Heart left ventricle (tissue), 16 donors: ENCODE measurements at regions not wholly inside any gene's neighbourhood (a gene's known extent, or its start where the extent isn't known, plus 50 kb on each side); places are given as distances from the start of the nearest gene placed in this dataset.
"Not testable (repeated sequence)": the region's sequence is repeated elsewhere in the genome, so short reads cannot be mapped to it uniquely, and the experiment has no call there.

Source experiments
- ATAC-seq, 4 donors: fragments of 200-7000 bp; cut with Tn5 transposase; one replicate each; pipeline ENCODE4 v1.9.1; 2020 to 2022; ENCODE audit warnings: moderate library complexity in 4 of 4, mild to moderate bottlenecking in 3 of 4, moderate number of reproducible peaks in 1 of 4
- DNase-seq, 5 donors: peaks; one replicate each; pipeline ENCODE4 v3.0.0-alpha.2; 2020
- H3K27ac ChIP-seq, 12 donors: fragments of 200-600 bp; sonication (generic) in 4 of 12; one replicate each; pipeline versions ENCODE4 v1.5.0 to v1.8.0; 2016 to 2022; ENCODE audit warnings: mild to moderate bottlenecking in 2 of 12
- H3K27me3 ChIP-seq, 9 donors: fragments of 200-600 bp; sonication (generic) in 2 of 9; one replicate each; pipeline versions ENCODE4 v1.5.1 to v1.8.0; 2016 to 2022; ENCODE audit warnings: mild to moderate bottlenecking in 3 of 9
- H3K36me3 ChIP-seq, 9 donors: fragments of 200-600 bp; sonication (generic) in 2 of 9; one replicate each; pipeline versions ENCODE4 v1.5.0 to v1.8.0; 2018 to 2022; ENCODE audit warnings: mild to moderate bottlenecking in 2 of 9
- H3K4me1 ChIP-seq, 12 donors: fragments of 200-600 bp; sonication (generic) in 4 of 12; one replicate each; pipeline versions ENCODE4 v1.5.0 to v1.8.0; 2016 to 2022; ENCODE audit warnings: mild to moderate bottlenecking in 3 of 12
- H3K4me3 ChIP-seq, 12 donors: fragments of 200-600 bp; sonication (generic) in 4 of 12; one replicate each; pipeline versions ENCODE4 v1.5.0 to v1.8.0; 2017 to 2022; ENCODE audit warnings: mild to moderate bottlenecking in 9 of 12, moderate library complexity in 4 of 12
- H3K9me3 ChIP-seq, 12 donors: fragments of 200-600 bp; sonication (generic) in 4 of 12; one replicate each; pipeline versions ENCODE4 v1.5.0 to v1.8.0; 2016 to 2022; ENCODE audit warnings: mild to moderate bottlenecking in 1 of 12
- CTCF ChIP-seq, 12 donors: fragments of 200-600 bp; sonication (generic) in 4 of 12; IDR thresholded peaks; one replicate each; pipeline versions ENCODE4 v1.5.0 to v1.8.0; 2018 to 2022; ENCODE audit warnings: antibody characterized with exemption in 12 of 12, mild to moderate bottlenecking in 5 of 12
- POLR2A ChIP-seq, 2 donors: fragments of 450-650 bp; IDR thresholded peaks; one replicate each; pipeline ENCODE4 v1.6.1; 2017; ENCODE audit warnings: antibody characterized with exemption in 2 of 2, mild to moderate bottlenecking in 2 of 2, moderate library complexity in 2 of 2
- WGBS, 4 donors: extraction: QIAGEN DNeasy Blood & Tissue Kit in 2 of 4; methylation state at CpG; one replicate each; pipeline versions ENCODE4 v1.1.5 to v1.1.7; 2013 to 2018; 5-methylcytosine and 5-hydroxymethylcytosine counted together
- intact Hi-C, 10 donors: fragments of 100-400 bp; cut with DNase I; formaldehyde crosslinking; loops; one replicate each; pipeline versions ENCODE4 v1.11.1 to v1.14.2; 2022
- donor health status: ischemic (EF 13 %, LVEDD 7.1; RV severe dilation, severe dysfunction).
- donor health status: healthy with polysubstance abuse.
- donor health status: DM: no; HTN: yes; CAD: no.
- donor health status: DM: no; HTN: no; CAD: no.
- donor health status: ischemic (EF 25% LVEDD 6.9; RV normal size, moderate dysfunction).
- donor health status: ischemic (EF 25% LVEDD 5.7; RV mildly dilated, moderate dysfunction).
- donor health status: healthy.
- donor health status: DM: yes; HTN: yes; CAD: no.
- donor health status: ischemic (EF 35%, LVEDD 5.7; RV mildly dilated, moderate dysfunction).
- donor health status: nonischemic (EF 11% LVEDD 7.7; RV severe dilation, severe dysfunction).
- donor health status: DM: yes; HTN: yes; CAD: no.
- donor health status: PGD.
- donor health status: ischemic (EF 29% LVEDD 5.4; RV normal size, mild dysfunction).
- donor health status: nonischemic (EF 23%, LVEDD 6.1; RV moderate dilation, normal function).

GRCh38 chr4:79823148-79823763 is 249.8 kb downstream of the ANTXR2 start:
- TF ChIP-seq POLR2A (IDR thresholded peaks at IDR 0.05), result no peak
- no peak for TF ChIP-seq CTCF (IDR thresholded peaks at IDR 0.05)
- DNase-seq (peak in 1 of 5 donors; percentile 27), ATAC-seq (peak; percentile 38 to 83 (median 68))
- H3K27me3 ChIP-seq, result no peaks in the 10 kb centered on the region
- peak overlapping the region in 1 of 12 donors; percentile 62 for H3K27ac ChIP-seq
- WGBS, 4 donors, result 52 to 59% (median 55%) methylated on average over 2 of the region's 2 CpGs
- H3K4me3 ChIP-seq, result no peak overlapping the region
- H3K9me3 ChIP-seq, result no peaks in the 10 kb centered on the region
- H3K4me1 ChIP-seq, result peaks cover 0 to 4% (median 0%) of the 10 kb centered on the region in 12 donors
- intact Hi-C loops, result no loop called here
- no peaks in the 10 kb centered on the region for H3K36me3 ChIP-seq

DNA sequence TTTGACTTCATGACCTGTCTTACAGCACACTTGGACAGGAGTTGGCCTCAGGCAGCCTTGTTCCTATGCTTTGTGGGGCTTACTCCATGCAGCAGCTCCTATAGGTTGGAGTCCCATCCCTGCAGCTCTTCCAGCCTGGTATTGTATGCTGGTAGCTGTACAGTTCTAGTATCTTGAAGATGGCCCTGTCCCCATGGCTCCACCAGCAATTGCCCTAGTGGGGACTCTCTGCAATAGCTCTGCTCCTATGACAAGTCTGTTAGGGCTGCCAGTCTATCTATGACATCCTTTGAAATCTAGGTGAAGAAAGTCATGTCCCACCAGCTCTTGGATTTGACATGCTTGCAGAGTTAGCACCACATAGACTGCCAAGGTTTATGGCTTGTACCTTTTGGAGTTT is 252.6 kb downstream of the ANTXR2 start:
- Histone ChIP-seq H3K27me3 (no peaks in the 10 kb centered on the region), H3K4me1 (peaks cover 0 to 4% (median 0%) of the 10 kb centered on the region in 12 donors), H3K27ac (no peak overlapping the region), H3K4me3 (no peak overlapping the region), H3K9me3 (peaks cover 0 to 11% (median 0%) of the 10 kb centered on the region in 12 donors), H3K36me3 (no peaks in the 10 kb centered on the region)
- no peak for TF ChIP-seq CTCF (IDR thresholded peaks at IDR 0.05)
- TF ChIP-seq POLR2A (IDR thresholded peaks at IDR 0.05), result no peak
- no peak for DNase-seq
- intact Hi-C loops, result no loop called here
- no peak for ATAC-seq

- DNase-seq, H3K4me1 ChIP-seq, H3K36me3 ChIP-seq, ATAC-seq, intact Hi-C loops, H3K27me3 ChIP-seq, H3K4me3 ChIP-seq, H3K27ac ChIP-seq: not testable (repeated sequence)
- peaks cover 0 to 12% (median 0%) of the 10 kb centered on the region in 12 donors for H3K9me3 ChIP-seq
- 71 to 84% (median 81%) methylated on average over 2 of the region's 2 CpGs for WGBS, 4 donors
Measured at GRCh38 chr4:79807933-79808332, 265.1 kb downstream of the ANTXR2 start.

DNA sequence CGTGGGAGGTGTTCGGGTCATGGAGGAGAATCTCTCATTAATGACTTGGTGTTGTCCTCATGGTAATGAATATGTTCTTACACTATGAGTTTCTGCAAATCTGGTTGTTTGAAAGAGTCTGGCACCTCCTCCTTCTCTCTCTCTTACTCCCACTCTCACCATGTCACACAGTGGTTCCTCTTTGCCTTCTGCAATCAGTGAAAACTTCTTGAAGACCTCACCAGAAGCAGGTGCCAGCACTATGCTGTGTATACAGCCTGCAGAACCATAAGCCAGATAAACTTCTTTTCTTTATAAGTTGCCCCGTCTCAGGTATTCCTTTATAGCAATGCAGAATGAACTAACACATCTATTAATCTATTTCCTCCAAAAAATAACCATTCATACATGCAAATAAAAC is 275.0 kb downstream of the ANTXR2 start:
- intact Hi-C loops, result no loop called here
- DNase-seq (no peak), ATAC-seq (no peak)
- Histone ChIP-seq H3K27ac (no peak overlapping the region), H3K4me3 (no peak overlapping the region), H3K4me1 (no peaks in the 10 kb centered on the region), H3K36me3 (no peaks in the 10 kb centered on the region), H3K27me3 (no peaks in the 10 kb centered on the region), H3K9me3 (peaks cover 0 to 10% (median 0%) of the 10 kb centered on the region in 12 donors)
- TF ChIP-seq CTCF (IDR thresholded peaks at IDR 0.05), result no peak
- TF ChIP-seq POLR2A (IDR thresholded peaks at IDR 0.05), result no peak
- 78 to 84% (median 81%) methylated on average over 3 of the region's 3 CpGs for WGBS, 4 donors

DNA sequence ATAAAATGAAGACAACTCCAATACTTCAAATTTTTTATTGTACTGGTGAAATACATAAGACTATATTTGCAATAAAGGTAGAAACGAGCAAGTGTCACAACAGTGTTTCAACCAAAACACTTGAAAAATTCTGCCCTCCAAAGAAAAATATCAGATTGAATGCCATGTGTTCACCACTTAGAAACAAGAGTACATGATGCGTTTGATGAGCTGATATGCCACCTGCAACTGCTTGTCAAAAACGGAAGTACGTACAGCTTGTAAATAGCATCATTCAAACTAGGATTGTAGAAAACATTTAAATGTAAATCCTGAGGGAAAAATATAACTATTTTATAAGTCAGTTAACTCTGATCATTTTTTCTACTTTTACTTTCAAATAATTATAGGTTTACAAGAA is 276.1 kb downstream of the ANTXR2 start:
- intact Hi-C loops, result no loop called here
- ATAC-seq (no peak), DNase-seq (no peak)
- Histone ChIP-seq H3K36me3 (no peaks in the 10 kb centered on the region), H3K4me3 (no peak overlapping the region), H3K27me3 (no peaks in the 10 kb centered on the region), H3K4me1 (no peaks in the 10 kb centered on the region), H3K9me3 (peaks cover 0 to 10% (median 0%) of the 10 kb centered on the region in 12 donors), H3K27ac (no peak overlapping the region)
- TF ChIP-seq CTCF (IDR thresholded peaks at IDR 0.05), result no peak
- TF ChIP-seq POLR2A (IDR thresholded peaks at IDR 0.05), result no peak
- WGBS, 4 donors, result 77 to 88% (median 83%) methylated on average over 4 of the region's 4 CpGs
